Sigmoid colon (tissue), 4 donors: ENCODE measurements at regions not wholly inside any gene's neighbourhood (a gene's known extent, or its start where the extent isn't known, plus 50 kb on each side); places are given as distances from the start of the nearest gene placed in this dataset.

Source experiments
- CTCF ChIP-seq, 4 experiments: fragments of 450-650 bp in 3 of 4; fragments of 200-600 bp in 1 of 4; IDR thresholded peaks; one replicate each; pipeline ENCODE4 v1.5.1; 2016 to 2019; ENCODE audit warnings: antibody characterized with exemption in 4 of 4, mild to moderate bottlenecking in 3 of 4, moderate library complexity in 2 of 4
- EP300 ChIP-seq, 4 donors: sonication (generic); formaldehyde crosslinking; IDR thresholded peaks; one replicate each; pipeline ENCODE4 v1.6.1; 2017; ENCODE audit warnings: antibody characterized with exemption in 4 of 4
- POLR2A ChIP-seq, 2 donors: fragments of 450-650 bp; IDR thresholded peaks; one replicate each; pipeline ENCODE4 v1.6.1; 2016; ENCODE audit warnings: antibody characterized with exemption in 2 of 2, mild to moderate bottlenecking in 2 of 2, moderate library complexity in 2 of 2
- POLR2AphosphoS5 ChIP-seq, 4 donors: sonication (generic); formaldehyde crosslinking; IDR thresholded peaks; one replicate each; pipeline ENCODE4 v1.6.1; 2017; ENCODE audit warnings: antibody characterized with exemption in 4 of 4

- TF ChIP-seq CTCF (IDR thresholded peaks at IDR 0.05) (no peak), POLR2A (IDR thresholded peaks at IDR 0.05) (no peak), POLR2AphosphoS5 (IDR thresholded peaks at IDR 0.05) (no peak), EP300 (IDR thresholded peaks at IDR 0.05) (no peak)
These were observed 79.8 kb upstream of the PAPPA start for GRCh38 chr9:116073826-116074225.
